HG02610 (cell line): ENCODE measurements at regions not wholly inside any gene's neighbourhood (a gene's known extent, or its start where the extent isn't known, plus 50 kb on each side); places are given as distances from the start of the nearest gene placed in this dataset.

Experiments used
- ATAC-seq: cut with Tn5 transposase; IDR thresholded peaks from one replicate; pipeline ENCODE4 v1.9.1; 2021; ENCODE audit warnings: mild to moderate bottlenecking, moderate library complexity; ENCODE audit not compliant: unreplicated experiment

DNA sequence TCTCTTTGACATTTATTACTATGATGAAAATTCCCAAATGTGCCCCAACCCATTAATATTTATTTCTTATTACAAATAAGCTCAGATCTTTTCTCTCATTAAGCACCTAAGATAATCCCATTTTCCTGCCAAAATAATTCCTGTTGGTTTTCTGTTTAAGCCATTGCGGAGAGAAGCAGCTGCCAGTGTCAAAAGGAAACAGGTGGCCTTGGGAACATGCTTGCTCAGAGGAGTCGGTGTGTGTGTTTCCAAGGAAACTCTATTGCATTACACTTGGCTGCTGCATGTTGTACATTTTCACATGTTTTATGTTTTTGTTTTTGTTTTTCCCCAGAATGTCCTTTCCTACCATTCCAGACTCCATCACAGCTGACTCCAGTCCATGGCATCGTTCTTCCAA lies 56.4 kb downstream of the CD24 start:
- no peak for ATAC-seq

DNA sequence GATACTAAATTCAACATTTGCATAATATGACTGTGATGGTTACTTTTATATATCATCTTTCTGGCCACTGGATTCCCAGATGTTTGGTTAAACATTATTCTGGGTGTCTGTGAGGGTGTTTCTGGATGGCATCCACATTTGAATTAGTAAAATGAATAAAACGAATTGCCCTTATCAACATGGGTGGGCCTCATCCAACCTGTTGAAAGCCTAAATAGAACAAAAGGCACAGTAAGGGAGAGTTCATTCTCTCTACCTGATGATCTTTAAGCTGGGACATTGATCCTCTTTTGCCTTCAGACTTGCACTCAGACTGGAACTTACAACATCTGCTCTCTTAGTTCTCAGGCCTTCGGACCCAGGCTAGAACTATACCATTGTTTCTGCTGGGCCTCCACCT lies 57.6 kb downstream of the CD24 start:
- ATAC-seq: no peak

DNA sequence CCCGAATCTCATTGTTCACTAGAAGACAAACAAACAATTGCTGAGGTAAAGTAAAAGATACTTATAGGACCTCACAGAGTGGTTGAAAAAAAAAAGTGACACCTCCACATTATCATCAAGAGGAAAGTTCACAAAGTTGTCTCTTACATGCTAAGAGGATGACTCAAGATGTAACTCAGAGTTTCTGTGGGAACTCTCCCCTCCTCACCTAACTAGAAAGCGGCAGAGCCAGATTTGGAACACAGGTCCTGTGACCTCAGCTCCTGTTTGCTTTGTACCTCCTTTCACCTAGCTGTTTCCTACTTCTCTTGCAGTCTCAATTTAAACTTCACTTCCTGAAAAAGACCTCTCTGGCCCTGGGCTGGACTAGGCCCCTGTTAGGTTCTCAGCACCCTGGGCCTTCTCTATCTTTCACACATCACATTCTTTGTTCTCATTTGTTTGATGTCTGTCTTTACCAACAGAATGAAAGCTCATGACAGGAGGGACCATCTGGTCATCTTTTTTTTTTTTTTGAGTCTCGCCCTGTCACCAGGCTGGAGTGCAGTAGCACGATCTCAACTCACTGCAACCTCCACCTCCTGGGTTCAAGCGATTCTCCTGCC lies 60.8 kb downstream of the CD24 start:
- ATAC-seq: peak; percentile 93

DNA sequence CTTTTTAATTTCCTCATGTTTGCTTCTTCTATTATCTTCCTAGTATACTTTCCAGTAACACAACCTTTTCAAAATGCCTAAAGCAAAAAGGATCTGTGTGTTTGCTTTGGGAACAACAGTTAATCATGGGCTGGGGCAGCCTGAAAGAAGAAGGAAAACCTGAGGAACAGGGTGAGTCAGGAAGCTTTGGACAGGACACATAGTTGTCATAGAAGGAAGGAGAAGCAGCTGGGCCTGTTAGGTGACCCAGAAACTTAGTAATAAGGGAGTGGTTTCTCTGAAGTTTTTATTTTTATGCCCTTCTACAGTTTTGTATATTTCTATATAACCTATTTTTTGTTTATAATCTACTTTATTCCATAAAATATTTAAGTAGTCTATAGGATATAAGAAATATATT lies 61.4 kb downstream of the CD24 start:
- no peak for ATAC-seq

DNA sequence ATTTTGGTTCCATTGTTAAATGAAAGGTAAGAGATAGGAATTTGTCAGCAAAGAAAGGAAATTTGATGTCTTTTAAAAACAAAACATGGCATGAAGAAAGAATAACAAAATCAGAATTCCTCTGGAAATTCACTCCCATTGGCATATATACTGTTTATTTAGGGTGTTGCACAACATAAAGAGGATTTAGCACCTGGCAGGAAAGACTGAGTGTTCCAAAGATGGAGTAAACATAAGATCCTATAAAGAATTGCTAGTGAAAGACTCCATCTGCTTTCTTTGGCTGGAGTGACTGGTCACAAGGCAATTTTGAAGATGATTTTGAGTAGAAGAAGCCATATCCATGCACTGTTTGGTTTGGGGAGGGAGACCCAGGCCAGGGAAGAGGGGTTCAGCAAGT lies 62.4 kb downstream of the CD24 start:
- no peak for ATAC-seq

DNA sequence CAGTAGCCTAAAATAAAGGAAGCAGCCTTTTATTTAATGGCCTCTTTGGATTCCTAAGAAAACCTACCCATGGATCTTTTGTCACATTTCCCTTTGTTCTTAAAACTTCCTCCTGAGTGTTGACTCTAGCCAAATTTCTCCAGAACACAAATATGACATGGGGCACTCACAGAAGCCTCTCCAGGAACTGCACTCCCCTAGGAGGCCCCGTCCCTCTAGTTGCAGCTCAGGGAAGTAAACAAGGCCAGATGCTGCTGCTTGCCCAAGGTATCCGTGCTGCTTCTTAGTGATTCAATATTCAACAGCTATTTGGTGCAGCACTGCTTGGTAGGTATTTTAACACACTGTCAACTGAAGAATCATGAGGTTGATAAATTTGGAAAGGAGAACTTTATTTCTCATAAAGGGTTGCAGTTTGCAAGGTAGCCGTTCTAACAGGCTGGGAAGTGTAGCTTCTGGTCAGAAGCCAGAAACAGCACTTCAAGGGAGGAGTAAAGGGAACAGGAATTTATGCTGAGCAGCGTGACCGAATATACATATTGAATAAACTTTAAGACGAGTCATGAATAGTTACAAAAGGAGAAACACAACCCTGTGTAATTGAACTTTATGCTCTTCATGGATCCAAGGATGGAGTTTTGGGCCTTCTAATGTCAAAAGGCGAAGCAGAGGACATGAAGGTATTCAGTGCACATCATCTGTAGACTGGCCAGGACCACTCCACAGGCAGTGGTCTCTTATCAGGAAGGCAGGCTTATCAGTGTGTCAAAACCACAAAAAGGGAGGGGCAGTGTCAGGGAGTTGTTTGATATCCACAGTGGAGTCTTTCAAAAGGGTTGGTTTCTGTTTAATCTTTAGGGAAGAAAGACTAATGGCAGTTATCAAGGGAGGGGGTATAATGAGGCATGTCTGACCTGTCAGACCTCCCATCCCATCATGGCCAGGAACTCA lies 63.3 kb downstream of the CD24 start:
- no peak for ATAC-seq

DNA sequence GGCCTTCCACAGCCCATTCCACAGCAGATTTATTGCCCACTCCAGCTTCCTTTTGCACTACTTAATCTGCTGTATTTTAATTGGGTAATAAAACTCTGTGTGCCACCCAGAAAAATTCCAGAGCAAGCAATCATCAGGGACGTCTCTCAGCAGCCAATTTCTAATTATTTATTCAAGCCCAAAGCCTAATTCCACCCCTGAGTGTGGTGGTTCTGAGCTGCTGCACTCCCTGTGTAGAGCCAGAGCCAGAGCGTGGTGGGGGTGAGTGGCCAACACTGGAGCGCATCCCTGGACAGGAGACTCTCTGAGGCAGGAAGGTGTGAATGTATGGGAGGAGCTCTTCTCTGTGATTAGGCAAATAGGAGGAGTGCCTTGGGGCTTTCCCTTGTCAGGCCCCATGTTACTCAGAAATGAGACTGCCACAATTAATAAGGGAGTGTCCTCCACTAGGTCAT lies 66.1 kb downstream of the CD24 start:
- peak; percentile 71 for ATAC-seq

DNA sequence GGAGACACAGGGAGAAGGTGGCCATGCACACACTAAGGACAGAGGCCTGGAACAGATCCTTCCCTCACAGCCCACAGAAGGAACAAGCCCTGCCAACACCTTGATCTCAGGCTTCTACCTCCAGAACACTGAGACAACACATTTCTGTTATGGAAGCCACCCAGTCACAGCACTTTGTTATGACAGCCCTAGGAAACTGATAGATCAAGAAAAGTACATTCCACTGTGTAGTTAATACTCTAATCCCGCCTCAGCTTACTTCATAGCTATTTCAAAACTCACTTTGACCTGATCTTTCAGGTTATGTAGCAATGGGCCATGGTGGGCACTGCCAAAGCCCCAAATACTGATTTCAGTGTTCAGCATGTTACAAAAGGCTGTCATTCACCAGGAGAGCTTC lies 66.8 kb downstream of the CD24 start:
- ATAC-seq: no peak

DNA sequence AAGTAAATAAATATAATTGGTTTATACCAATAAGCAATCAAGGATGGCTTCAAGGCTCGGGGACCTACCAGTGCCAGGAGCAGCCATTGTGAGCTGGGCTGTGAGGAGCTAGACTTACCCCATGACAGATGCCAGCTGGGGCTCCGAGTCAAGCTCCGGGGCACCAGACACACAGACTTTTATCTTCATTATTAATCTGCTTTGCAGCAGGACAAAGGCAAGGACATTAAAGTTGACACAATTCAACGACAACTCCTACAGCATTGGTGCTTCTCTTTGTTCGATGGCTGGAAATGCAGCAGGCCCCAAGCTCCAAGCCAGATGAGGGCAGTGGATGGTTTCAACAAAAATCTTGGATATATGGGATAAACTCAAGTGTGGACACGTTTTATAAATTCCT lies 68.3 kb downstream of the CD24 start:
- no peak for ATAC-seq

DNA sequence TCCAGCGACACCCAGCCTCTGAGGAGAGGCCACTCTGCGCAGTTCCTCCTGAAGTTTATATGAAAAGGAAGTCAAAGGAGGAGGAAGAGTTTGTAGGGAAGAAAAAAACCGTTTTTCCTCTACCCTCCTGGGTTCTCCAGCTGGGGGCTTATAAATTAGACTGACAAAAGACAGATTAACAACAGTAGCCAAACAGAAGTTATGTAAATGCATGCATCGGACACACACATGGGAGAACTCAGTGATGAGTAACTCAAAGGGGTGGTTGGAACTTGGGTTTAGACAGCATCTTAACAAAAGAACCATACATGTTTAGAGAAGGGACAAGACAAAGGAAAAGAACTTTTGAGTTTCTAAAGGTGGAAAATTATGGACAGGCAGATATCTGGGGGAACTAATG lies 71.2 kb downstream of the CD24 start:
- ATAC-seq: no peak

DNA sequence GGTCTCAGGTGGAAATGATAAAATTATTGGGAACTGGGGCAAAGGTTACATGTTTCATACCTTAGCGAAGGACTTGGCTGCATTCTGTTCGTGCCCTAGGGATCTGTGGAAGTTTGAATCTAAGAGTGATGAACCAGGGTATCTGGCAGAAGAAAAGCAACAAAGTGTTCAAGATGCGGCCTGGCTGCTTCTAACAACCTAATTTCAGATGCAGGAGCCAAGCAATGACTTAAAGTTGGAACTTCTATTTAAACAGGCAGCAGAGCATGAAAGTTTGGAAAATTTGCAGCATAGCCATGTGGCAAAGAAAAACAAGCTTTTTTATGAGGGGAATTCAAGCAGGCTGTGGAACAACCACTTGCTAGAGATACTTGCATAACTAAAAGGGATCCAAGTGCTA lies 73.5 kb downstream of the CD24 start:
- ATAC-seq: no peak

DNA sequence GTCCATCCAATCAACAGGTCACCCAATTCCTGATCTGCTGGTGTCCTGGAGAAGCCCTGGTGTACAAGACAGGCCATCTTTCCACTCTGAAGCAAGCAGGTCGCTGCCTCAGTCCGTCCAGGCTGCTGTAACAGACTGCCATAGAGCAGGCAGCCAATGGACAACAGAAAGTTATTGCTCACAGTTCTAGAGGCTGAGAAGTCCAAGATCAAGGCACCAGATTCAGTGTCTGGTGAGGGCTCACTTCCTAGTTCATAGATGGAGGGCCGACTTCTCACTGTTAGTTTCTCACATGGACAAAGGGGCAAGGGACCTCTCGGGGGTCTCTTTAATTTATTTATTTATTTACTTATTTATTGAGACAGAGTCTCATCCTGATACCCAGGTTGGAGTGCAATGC lies 74.8 kb downstream of the CD24 start:
- ATAC-seq: no peak

DNA sequence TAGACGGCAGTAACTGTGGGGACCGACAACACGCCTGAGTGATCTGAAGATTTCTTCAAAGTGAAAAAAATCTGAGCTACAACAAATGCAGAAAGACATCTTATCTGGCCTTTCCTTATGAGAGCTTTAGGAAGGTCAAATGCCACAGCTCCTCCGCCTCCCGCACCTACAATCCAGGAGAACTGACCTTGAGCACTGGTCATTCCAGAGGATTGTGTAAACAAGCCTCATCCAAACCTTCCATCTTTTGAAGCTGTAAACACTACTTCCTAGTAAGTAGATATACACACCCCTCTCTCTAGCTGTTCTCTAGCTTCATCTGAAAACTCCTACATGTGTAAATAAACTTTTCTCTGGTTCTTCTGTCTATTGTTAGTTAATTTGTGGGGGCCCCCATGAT lies 76.9 kb downstream of the CD24 start:
- no peak for ATAC-seq

DNA sequence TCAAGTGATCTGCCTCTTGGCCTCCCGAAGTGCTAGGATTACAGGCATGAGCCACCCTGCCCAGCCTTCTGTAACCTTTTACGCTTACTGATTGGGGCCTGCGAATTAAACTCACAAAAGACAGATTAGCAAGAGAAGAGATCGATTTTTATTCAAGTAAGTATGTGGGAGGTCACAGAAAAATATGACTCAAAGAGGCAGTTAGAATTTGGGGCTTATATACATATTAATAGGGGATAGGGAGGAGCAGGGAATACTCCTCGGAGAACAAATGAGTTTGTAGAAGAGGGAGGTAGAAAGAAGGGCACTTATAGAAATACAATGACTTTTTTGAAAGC lies 78.9 kb downstream of the CD24 start:
- no peak for ATAC-seq

DNA sequence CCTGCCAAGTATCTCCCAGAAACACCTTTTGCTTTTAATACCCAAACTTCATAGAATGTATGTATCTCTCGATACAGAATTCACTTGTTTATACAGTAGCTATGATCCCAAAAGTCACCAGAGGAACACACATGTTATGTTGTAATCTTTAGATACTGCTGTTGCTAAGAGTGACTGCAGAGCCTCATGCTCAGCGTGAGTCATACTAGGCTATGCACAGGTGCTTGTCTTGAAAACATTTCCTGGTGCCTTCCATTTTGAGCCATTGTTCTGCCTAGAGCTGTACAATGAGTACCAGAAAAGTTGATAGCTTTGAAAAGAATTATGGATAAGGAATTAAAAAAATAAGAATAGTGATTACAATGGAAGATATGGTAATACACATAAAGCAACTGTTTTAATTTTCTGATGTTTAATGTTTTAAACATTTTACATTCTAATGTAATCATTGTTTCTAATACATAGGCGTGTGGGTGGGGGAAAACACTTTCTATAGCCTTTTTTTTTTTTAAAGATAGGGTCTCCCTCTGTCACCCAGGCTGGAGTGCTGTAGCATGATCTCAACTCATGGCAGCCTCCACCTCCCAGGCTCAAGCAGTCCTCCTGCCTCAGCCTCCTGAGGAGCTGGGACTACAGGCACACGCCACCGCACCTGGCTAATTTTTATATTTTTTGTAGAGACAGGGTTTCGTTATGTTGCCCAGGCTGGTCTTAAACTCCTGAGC lies 79.4 kb downstream of the CD24 start:
- no peak for ATAC-seq

DNA sequence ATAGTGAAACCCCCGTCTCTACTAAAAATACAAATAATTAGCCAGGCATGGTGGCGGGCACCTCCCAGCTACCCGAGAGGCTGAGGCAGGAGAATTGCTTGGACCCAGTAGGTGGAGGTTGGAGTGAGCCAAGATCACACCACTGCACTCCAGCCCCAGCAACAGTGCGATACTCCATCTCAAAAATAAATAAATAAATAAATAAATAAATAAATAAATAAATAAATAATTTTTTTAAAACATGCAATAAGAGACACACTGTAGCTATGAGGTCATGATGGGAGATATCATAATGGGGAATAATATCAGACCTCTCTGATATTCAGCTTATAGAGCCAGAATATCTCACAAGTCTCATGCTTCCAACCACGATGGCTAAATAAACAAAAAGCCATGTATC lies 82.3 kb downstream of the CD24 start:
- no peak for ATAC-seq

DNA sequence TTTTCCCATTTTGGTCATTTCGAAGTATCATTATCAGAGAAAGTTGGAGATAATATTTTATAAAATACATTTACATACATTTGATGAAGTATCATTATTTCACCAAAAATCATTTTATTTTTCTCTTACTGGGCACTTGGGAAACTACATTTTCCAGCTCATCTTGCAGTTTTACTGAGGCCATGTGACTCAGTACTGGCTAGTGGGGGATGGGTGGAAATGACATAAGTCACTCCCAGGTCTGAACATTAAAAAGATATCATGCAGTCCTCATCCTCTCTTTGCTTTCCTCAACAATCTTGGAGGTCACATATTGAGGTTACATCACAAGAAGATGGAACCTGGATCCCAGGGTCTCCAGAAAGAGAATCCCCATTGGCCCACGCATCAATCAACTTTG lies 84.1 kb downstream of the CD24 start:
- ATAC-seq: no peak

DNA sequence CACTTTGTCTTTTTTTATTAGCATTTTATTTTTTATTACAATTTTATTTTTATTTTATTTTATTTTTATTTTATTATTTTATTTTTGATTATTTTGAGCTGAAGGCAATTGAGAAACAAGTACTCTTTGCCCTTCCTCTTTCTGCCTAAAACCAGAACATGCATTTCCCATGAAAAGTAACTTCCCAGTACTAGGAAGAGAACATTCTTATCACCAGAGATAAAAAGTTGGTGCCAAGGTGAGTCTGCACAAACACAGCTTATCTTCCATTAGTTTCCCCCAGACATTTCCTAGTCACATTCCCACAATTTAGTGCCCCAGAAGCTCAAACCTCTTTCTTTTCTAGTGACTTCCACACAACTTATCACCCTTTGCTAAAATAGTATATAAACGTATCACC lies 84.8 kb downstream of the CD24 start:
- no peak for ATAC-seq

DNA sequence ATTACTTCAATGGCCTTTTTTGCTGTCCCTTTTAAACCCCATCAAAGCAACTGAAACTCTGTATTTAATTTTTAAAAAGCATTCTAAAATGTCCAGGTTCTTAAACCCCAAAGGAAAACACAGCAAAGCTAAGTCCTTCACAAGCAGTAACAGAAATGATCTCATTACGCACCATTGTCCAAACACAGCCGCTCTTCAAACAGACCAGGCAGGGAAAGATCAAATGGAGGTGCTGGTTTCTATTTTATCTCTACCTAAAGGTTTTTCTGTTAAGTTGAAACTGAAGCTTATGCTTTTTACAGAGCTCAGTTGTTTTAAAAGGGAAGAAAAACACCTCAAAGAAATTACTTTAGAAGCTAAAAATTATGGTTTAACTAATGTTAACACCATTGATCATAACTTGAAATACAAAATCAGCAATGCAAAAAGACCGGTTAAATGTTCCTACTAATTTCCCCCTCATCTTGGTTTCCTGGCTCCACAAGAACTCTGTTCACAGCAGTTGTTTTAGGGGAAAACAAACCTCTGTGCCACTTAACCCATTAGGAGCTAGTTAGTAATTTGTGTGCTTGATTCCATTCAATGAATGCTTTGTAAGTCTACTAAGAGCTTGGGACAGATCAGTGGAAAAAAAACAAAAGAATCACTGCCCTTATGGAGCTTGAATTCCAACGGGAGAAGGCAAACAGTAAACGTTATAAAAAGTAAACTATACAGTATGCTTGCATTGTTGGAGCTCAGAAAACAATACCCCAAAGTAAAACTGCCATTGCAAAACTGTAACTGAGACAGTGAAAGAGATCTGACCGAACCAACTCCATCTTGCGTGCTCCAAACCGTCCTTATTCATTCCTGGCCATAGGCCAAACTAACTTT lies 87.4 kb downstream of the CD24 start:
- no peak for ATAC-seq

DNA sequence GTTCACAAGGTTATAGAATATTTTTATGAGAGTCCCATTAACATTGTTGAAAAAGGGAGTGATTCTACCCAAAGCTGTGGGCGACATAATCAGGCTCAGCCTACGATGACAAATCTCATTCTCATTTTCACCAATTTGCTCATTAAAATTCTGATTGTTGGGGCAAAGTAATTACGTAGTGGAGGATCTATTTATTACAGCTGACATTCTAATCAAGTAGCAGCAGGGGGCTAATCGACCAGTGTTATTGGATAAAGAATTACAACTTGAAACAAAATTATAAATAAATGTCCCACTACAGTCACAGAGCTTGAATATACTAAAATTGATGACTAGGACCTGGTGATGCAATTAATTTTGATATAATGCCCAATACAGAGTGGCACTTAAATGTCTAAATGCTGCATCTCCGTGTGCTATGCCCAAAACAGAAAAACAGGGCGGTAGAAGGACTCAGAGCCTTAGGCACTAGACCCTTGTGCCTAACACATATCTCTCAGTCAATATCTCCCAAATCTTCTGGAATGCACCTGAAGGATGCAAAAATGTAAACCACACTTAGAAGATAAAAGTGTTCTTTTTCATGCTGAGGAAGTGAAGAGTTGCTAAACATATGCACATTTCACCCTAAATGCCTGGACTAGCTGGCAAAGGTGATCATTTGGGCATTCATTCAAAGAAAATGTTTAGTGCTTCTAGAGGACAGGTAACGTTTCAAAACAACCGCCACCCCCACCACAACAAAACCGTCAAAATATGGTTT lies 88.3 kb downstream of the CD24 start:
- ATAC-seq: no peak
